Endothelial cell of umbilical vein (primary cell): ENCODE measurements at regions not wholly inside any gene's neighbourhood (a gene's known extent, or its start where the extent isn't known, plus 50 kb on each side); places are given as distances from the start of the nearest gene placed in this dataset.

Experiments
- BruUV-seq: library from RNA; stranded (reverse); fragments of 400-500 nt; replicated peaks from 2 replicates; lab custom pipeline; 2021; lab: Mats Ljungman, UMichigan
- CTCF ChIA-PET: fragments of 300-600, 350-600 bp; sonication (Branson Sonifier 250); formaldehyde crosslinking; loops from one replicate; lab custom pipeline; 2021; ENCODE audit warnings: antibody characterized with exemption, inconsistent platforms; lab: Charles Lee
- POLR2A ChIA-PET: fragments of 300-600, 350-600 bp; sonication (Branson Sonifier 250); formaldehyde crosslinking; loops from one replicate; lab custom pipeline; 2021; ENCODE audit warnings: antibody characterized with exemption, inconsistent platforms; lab: Charles Lee
- DNase-seq: peaks from one replicate; pipeline ENCODE4 v3.0.0-alpha.2; 2011; ENCODE audit warnings: low read depth, low spot score
- FAIRE-seq: peaks from 2 replicates; lab custom pipeline; 2011; peaks lifted over from hg19 to GRCh38; lab: Jason Lieb, UNC
- H2AFZ ChIP-seq: 2 replicates; pipeline ENCODE4 v1.6.0; 2012; ENCODE audit warnings: low read depth, low read length, control low read depth, inconsistent platforms
- H3K27ac ChIP-seq: 2 replicates; pipeline ENCODE4 v1.5.1; 2011; ENCODE audit warnings: low read depth, mild to moderate bottlenecking, control low read depth, low read length, moderate library complexity; ENCODE audit not compliant: insufficient read depth
- H3K27me3 ChIP-seq, 2 experiments: 2 replicates each; pipeline versions ENCODE4 v1.6.0 to v1.6.1; 2011; ENCODE audit warnings: low read length in 2 of 2, mixed read lengths in 1 of 2; ENCODE audit not compliant: control insufficient read depth in 2 of 2, insufficient read depth in 2 of 2
- H3K36me3 ChIP-seq, 2 experiments: 2 replicates in 1 of 2; 3 replicates in 1 of 2; pipeline ENCODE4 v1.5.1; 2011; ENCODE audit warnings: low read length in 2 of 2, mild to moderate bottlenecking in 1 of 2, moderate library complexity in 1 of 2; ENCODE audit not compliant: control insufficient read depth in 2 of 2, insufficient read depth in 2 of 2; ENCODE audit errors: extremely low read depth in 1 of 2
- H3K4me1 ChIP-seq: 3 replicates; pipeline ENCODE4 v1.5.1; 2011; ENCODE audit warnings: mild to moderate bottlenecking, low read length; ENCODE audit not compliant: control insufficient read depth, insufficient read depth; ENCODE audit errors: extremely low read depth
- H3K4me2 ChIP-seq: 2 replicates; pipeline ENCODE4 v1.6.1; 2011; ENCODE audit warnings: low read length, control low read depth, mixed read lengths; ENCODE audit not compliant: insufficient read depth
- H3K4me3 ChIP-seq, 3 experiments: fragments of 200-600 bp in 1 of 3; sonication (generic), shearing (Covaris generic) in 1 of 3; replicated peaks in 1 of 3; 2 replicates each; pipeline ENCODE4 v1.5.1; 2011 to 2016; ENCODE audit warnings: control low read depth in 3 of 3, low read length in 3 of 3, mild to moderate bottlenecking in 2 of 3, inconsistent platforms in 1 of 3, low read depth in 1 of 3, moderate library complexity in 1 of 3; ENCODE audit not compliant: insufficient read depth in 1 of 3
- H3K79me2 ChIP-seq: 2 replicates; pipeline ENCODE4 v1.6.0; 2012; ENCODE audit warnings: low read length, inconsistent platforms; ENCODE audit not compliant: control insufficient read depth, insufficient read depth
- H3K9ac ChIP-seq: replicated peaks from 2 replicates; pipeline ENCODE3; 2011; ENCODE audit warnings: low read length, control low read depth; ENCODE audit not compliant: insufficient read depth; ENCODE audit errors: extremely low read depth
- H3K9me1 ChIP-seq: replicated peaks from 3 replicates; pipeline ENCODE4 v1.6.0; 2011; ENCODE audit warnings: mild to moderate bottlenecking, low read length; ENCODE audit not compliant: control insufficient read depth, insufficient read depth; ENCODE audit errors: extremely low read depth
- H3K9me3 ChIP-seq: replicated peaks from 2 replicates; pipeline ENCODE4 v1.5.1; 2012; ENCODE audit warnings: low read length, inconsistent platforms; ENCODE audit not compliant: control insufficient read depth, insufficient read depth
- H4K20me1 ChIP-seq: replicated peaks from 2 replicates; pipeline ENCODE3; 2011; ENCODE audit warnings: mild to moderate bottlenecking, low read length; ENCODE audit not compliant: control insufficient read depth, insufficient read depth; ENCODE audit errors: extremely low read depth
- EZH2 ChIP-seq: IDR thresholded peaks from 2 replicates; pipeline ENCODE4 v1.6.1; 2012; ENCODE audit warnings: borderline replicate concordance, low read depth, mild to moderate bottlenecking, moderate library complexity, low read length, inconsistent platforms; ENCODE audit not compliant: severe bottlenecking
- FOS ChIP-seq: IDR thresholded peaks from 2 replicates; pipeline ENCODE4 v1.6.1; 2011; ENCODE audit warnings: mild to moderate bottlenecking, low read length, moderate library complexity, borderline replicate concordance; ENCODE audit not compliant: insufficient read depth
- GATA2 ChIP-seq: IDR thresholded peaks from 2 replicates; pipeline ENCODE4 v1.7.0; 2011; ENCODE audit warnings: low read depth, mild to moderate bottlenecking, moderate library complexity, mixed read lengths, low read length; ENCODE audit not compliant: insufficient read length, insufficient read depth
- JUN ChIP-seq: IDR thresholded peaks from 2 replicates; pipeline ENCODE4 v1.6.1; 2011; ENCODE audit warnings: borderline replicate concordance, low read depth; ENCODE audit not compliant: insufficient read length, insufficient read depth
- MYC ChIP-seq: IDR thresholded peaks from one replicate; pipeline ENCODE4 v1.6.1; 2011; ENCODE audit warnings: mild to moderate bottlenecking, low read depth, low read length
- POLR2A ChIP-seq: IDR thresholded peaks from 2 replicates; pipeline ENCODE4 v1.6.1; 2012; ENCODE audit warnings: low read depth, mild to moderate bottlenecking, control low read depth, low read length
- POLR2AphosphoS5 ChIP-seq: IDR thresholded peaks from 2 replicates; pipeline ENCODE4 v1.6.1; 2012; ENCODE audit warnings: low read depth, mild to moderate bottlenecking, control low read depth, low read length, moderate library complexity; ENCODE audit not compliant: insufficient read depth
- dilution Hi-C: fragments of 300-500 bp; cut with MboI; formaldehyde crosslinking; loops from one replicate; pipeline ENCODE4 v1.15.0; 2019; ENCODE audit warnings: low sequenced_read_pairs; ENCODE audit not compliant: extremely low pct_ligation_motif_present
- intact Hi-C: fragments of 100-400 bp; cut with micrococcal nuclease; formaldehyde crosslinking; loops from one replicate; pipeline ENCODE4 v1.10.0; 2022
- TF ChIP-seq, protein P1 (sequence below), 2 donors: IDR thresholded peaks; 1 replicate in 1 of 2; 2 replicates in 1 of 2; pipeline ENCODE4 v1.5.1; 2011; ENCODE audit warnings: low read length in 2 of 2, mild to moderate bottlenecking in 2 of 2, moderate library complexity in 2 of 2, control low read depth in 1 of 2, inconsistent platforms in 1 of 2, low read depth in 1 of 2; ENCODE audit not compliant: insufficient read depth in 1 of 2; ENCODE audit errors: extremely low read depth in 1 of 2
- TF ChIP-seq, protein P2 (sequence below): IDR thresholded peaks from 2 replicates; pipeline ENCODE4 v1.6.1; 2011; ENCODE audit not compliant: insufficient read depth, insufficient read length

DNA sequence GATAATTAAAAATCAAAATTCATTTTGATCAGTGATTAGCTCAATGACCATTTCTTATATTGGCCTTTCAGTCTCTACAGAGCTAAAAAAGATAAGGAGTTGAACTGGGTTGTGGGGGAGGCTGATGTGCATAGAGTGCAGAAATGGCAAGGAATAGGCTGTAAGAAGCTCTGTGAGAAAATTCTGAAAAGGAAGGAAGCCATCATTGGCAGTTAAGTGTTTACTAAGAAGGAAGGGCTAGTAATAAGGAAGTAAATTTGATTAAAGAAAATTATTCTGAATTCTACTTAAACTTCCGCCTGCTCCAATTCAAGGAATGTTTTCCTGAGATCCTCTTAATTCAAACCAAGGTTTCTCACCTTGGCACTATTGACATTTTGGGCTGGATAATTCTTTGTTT is 187.5 kb downstream of the MZT1 start:
- Histone ChIP-seq H2AFZ (no peak overlapping the region), H3K36me3 (no peaks in the 10 kb centered on the region), H3K9me3 (no peaks in the 10 kb centered on the region), H4K20me1 (no peaks in the 10 kb centered on the region), H3K27me3 (peaks cover 0 to 2% of the 10 kb centered on the region in 2 experiments), H3K79me2 (no peaks in the 10 kb centered on the region), H3K9ac (no peak overlapping the region), H3K4me3 (no peak overlapping the region), H3K9me1 (no peaks in the 10 kb centered on the region), H3K27ac (no peak overlapping the region), H3K4me1 (no peaks in the 10 kb centered on the region), H3K4me2 (no peak overlapping the region)
- TF ChIP-seq JUN, result no peak
- TF ChIP-seq POLR2AphosphoS5, result no peak
- no peak for TF ChIP-seq FOS
- TF ChIP-seq, protein P1, sequence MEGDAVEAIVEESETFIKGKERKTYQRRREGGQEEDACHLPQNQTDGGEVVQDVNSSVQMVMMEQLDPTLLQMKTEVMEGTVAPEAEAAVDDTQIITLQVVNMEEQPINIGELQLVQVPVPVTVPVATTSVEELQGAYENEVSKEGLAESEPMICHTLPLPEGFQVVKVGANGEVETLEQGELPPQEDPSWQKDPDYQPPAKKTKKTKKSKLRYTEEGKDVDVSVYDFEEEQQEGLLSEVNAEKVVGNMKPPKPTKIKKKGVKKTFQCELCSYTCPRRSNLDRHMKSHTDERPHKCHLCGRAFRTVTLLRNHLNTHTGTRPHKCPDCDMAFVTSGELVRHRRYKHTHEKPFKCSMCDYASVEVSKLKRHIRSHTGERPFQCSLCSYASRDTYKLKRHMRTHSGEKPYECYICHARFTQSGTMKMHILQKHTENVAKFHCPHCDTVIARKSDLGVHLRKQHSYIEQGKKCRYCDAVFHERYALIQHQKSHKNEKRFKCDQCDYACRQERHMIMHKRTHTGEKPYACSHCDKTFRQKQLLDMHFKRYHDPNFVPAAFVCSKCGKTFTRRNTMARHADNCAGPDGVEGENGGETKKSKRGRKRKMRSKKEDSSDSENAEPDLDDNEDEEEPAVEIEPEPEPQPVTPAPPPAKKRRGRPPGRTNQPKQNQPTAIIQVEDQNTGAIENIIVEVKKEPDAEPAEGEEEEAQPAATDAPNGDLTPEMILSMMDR (IDR thresholded peaks at IDR 0.05; ENCODE audit: extremely low read depth in 1 of 2, insufficient read depth in 1 of 2, low read depth in 1 of 2, low read length in 2 of 2), result no peak
- TF ChIP-seq EZH2, result no peak
- TF ChIP-seq, protein P2, sequence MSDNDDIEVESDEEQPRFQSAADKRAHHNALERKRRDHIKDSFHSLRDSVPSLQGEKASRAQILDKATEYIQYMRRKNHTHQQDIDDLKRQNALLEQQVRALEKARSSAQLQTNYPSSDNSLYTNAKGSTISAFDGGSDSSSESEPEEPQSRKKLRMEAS, result no peak
- TF ChIP-seq MYC, result no peak
- TF ChIP-seq GATA2, result no peak
- no peak for TF ChIP-seq POLR2A
- dilution Hi-C loops (no loop called here), intact Hi-C loops (no loop called here)
- no TSS peak for BruUV-seq
- FAIRE-seq (no peak), DNase-seq (no peak)
- POLR2A ChIA-PET, result no interaction called here
- CTCF ChIA-PET, result no interaction called here
